NCI-H2081 treated with DMSO at 0.1 percent for 48 hours (cell line): ENCODE measurements at regions not wholly inside any gene's neighbourhood (a gene's known extent, or its start where the extent isn't known, plus 50 kb on each side); places are given as distances from the start of the nearest gene placed in this dataset.

Experiments
- DNase-seq: peaks from one replicate; lab custom pipeline; 2025; lab: John Stamatoyannopoulos, UW

DNA sequence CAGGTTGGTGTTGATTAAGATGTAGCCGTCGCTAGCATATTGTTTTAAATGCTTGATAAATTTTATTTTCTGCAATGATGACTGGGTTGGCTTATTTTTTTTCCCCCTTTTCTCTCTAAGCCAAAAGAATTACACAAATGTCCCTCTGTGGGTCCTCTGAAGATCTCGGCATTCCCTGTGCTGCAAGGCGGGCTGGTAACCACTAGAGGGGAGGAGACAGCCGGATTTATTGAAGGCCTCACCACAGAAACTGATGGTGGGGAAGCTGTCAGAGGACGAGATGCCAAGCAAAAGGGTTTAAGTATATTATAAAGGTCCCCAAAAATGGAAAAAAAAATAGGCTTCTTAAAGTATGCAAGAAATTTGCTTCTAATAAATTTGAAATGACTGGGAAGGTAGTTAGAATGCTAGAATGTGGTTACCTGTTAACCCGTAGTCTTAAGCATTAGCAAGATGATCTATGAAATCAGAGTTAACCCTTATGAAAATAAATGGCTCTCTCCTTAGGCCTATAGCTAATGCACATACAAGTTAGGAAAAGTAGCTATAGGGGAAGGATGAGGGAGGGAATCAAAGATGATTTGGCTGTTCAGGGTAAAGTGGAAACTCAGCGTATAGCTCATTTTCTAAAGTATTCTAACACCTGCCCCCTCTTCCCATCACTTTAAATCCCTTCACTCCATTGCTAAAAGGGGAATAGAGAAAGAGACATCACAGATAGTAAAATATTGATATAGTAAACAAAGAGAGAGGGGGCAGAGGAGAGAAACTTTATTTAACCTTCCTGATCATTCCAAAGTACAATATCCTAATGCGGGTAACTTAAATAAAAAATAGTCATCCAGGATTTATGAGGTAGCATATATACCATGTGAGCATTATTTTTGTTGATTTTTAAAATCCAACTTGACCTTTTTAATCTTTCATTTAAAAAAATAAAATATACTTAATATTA lies 894.5 kb upstream of the POU3F3 start:
- DNase-seq: no peak

- DNase-seq: no peak
Observed at GRCh38 chr2:103960129-103960513, 893.8 kb upstream of the POU3F3 start.

DNA sequence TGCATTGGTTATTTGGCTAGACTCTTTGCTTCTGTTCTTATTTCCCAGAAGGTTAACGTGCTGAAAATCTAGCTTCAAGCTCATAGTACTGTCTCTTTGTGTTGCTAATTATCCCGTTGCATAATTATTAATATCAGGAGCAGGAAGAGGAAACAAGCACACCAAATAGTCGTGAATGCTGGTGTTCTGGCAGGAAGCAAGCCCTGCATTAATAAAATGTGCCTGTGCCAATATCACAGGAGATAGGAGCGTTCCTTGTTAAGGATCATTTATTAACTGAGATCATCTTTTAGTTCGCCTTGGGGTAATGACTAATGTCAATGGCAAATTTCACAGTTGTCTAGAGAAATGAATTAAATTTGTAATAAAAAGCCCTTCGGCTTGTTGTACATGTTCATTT lies 893.0 kb upstream of the POU3F3 start:
- DNase-seq: no peak

- DNase-seq: no peak
Observed at GRCh38 chr2:103961862-103962261, 892.1 kb upstream of the POU3F3 start.

- DNase-seq: no peak
Observed at GRCh38 chr2:103962670-103963069, 891.2 kb upstream of the POU3F3 start.

DNA sequence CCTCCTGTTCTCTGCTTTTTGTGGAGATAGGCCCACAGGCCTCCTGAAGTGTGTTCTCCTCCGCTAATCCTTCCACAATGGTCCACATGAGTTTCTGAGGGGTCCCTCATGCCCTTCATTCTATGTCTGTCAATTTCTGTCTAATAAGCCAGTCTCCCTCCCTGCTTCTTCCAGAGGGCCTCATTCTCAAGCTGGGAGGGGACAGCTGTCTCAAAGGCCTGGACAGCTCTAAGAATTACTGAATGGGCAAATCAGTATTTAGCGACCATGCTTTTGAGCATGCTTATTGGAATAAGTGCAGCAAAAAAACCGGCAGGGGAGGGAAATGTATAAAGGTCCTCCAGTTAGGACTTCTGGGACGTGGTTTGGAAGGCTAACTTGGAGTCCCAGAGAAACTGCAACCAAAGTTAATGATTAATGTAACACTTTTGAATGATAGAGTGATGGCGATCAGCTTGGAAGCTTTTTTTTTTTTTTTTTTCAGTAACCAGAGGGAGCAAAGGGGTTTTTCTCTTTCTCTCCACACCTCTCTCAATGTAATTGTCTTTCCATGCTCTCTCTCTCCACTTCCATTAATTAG lies 890.7 kb upstream of the POU3F3 start:
- no peak for DNase-seq

DNA sequence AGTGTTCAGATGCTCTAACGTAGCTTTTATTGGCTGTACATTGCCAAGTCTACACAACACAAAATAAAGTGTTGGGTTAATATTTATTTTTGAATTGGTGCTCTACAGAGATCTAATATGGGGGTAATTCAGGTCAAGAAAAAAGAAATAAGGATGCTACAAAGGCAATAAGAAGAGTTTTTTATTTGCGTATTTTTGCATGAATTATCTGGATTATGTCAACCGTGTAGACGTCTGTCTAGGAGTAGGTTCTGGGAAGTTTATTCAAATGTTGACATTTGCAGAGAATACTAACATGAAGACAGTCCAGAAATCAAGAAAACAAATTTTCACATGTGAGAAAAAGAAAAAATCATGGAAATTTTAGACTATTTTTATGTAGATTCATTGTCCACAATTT lies 876.7 kb upstream of the POU3F3 start:
- no peak for DNase-seq

- DNase-seq: no peak
Observed at GRCh38 chr2:103977668-103978067, 876.2 kb upstream of the POU3F3 start.

- DNase-seq: no peak
Observed at GRCh38 chr2:103980401-103980800, 873.5 kb upstream of the POU3F3 start.

DNA sequence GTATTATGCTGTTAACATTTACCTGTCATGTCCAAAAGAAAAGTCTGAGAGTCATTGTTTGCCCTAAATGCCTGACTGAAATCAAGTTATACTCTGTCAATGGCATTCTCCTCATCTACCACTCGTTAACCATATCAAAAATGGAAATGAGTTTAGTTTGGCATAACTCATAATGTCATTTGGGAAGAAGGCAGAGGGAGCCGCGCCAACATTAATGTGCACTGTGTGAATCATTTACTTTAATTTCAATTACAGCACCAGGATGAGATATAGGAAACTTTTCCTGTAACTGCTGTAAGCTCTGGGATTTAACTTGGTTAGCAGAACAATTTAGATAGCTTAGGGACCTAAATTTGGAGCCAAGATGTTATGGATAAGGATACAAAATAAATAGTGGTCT lies 871.2 kb upstream of the POU3F3 start:
- no peak for DNase-seq

GRCh38 chr2:103986001-103986400 lies 867.9 kb upstream of the POU3F3 start:
- DNase-seq: no peak

DNA sequence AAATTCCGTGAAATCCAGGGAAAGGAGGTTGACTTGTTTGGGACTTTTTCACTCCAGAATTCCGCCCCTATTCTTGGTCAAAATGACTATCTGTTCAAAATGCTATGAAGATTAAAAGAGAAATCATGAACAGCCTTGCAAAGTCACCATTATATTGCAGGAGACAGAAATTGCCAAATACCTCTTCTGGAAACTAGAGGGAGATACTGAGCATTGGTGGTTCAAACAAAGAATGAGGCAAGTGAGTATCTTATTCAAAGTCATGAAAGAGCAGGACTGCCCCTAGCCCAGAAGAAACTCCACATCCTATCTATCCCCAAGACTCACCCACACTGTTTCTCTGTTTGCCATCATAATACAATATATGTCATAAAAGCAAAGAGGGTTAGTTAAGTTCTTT lies 862.3 kb upstream of the POU3F3 start:
- no peak for DNase-seq

DNA sequence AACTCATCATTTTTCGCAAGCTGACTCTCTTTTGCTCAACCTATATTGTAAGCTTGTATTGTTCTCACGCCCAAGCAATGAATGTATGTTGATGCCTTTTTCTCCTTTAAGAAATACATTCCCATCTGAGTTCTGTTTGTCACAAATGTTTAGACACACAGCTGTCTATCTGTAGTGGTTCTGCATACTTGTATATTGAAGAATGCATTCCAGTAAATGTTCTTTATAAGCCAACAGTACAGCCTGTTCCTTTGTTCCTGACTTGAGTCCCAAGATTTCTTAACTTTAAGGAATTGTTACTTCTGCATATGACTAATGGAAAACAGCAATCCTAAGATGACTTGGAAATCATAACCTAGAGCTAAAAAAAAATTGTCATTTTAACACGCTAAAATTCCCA lies 849.1 kb upstream of the POU3F3 start:
- no peak for DNase-seq

DNA sequence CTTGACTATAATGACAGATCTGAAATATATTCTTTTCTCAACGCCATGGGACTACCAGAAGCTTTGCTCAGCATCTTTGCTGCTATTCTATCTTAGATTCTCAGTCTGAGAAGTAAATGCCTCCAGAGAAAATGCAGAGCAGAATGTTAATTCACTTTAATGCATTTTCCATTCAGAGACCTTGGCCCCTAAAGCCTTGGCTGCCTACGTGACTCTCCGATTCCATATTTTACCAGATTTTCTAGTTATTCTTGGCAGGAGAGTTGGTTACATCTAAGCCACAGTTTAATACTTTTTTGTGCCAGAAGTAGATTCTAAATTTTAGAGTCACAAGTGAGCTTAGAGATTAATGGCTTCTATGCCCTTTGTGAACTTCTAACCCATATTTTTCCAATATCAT lies 837.1 kb upstream of the POU3F3 start:
- DNase-seq: no peak

- DNase-seq: no peak
Observed at GRCh38 chr2:104023306-104023705, 830.6 kb upstream of the POU3F3 start.

DNA sequence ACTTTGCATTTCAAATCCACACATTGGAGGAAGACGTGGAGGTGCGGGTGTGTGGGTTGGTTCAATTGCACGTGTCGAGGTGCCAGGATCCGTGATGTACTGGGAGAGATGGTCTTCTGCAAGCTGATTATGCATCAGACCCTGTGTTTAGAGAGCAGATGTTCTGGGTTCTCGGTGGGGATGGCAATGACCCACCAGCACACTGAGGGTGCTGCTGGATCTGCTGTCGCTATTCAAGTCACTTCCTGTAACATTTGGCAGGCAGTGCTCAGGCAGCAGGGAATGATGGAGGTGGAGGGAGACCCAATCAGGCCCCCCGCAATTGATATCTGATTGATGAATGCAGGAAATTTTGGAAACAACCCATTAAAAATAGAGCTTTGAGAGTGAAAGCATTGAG lies 830.1 kb upstream of the POU3F3 start:
- no peak for DNase-seq

- no peak for DNase-seq
Observed at GRCh38 chr2:104025295-104025694, 828.6 kb upstream of the POU3F3 start.

DNA sequence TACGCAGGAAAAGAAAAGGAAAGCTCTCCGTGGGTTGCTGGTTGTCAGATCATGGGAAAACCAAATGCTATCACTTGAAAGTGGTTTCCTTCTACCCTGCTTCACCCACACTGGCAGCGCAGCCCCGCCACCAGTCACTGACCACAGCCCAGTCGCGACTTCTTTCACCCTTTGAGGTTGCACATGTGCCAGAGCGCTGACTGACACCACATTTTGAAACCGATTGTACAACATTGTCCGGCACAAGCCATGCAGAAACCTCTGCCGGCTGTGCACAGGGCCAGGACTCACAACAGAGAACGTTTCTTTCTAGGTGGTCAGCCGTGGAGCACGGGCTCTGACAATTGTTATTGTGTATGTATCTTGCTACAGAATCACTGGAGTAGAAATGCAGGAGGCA lies 827.2 kb upstream of the POU3F3 start:
- DNase-seq: no peak

GRCh38 chr2:104027321-104027720 lies 826.6 kb upstream of the POU3F3 start:
- DNase-seq: no peak

- no peak for DNase-seq
Observed at GRCh38 chr2:104028061-104028460, 825.9 kb upstream of the POU3F3 start.

- DNase-seq: no peak
Observed at GRCh38 chr2:104033399-104033798, 820.5 kb upstream of the POU3F3 start.

DNA sequence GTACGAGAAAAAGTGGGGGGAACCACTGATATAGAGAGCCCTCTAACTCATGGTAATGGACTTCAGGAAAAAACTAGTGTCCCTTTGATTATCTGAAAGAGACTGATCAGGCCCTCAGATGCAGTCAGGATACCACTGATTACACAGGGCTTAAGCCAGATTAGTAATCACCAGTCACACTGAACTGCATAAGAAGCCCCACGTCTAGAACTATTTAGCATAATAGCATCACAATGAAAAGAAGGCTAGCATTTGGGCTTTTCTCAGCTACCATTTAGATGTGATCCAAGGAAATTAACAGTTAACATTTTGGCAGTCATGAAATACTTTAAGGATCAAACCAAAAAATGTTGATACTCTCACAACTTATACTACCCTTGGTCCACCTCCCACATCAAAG lies 813.1 kb upstream of the POU3F3 start:
- DNase-seq: no peak

GRCh38 chr2:104041351-104041750 lies 812.6 kb upstream of the POU3F3 start:
- DNase-seq: no peak

GRCh38 chr2:104043864-104044263 lies 810.1 kb upstream of the POU3F3 start:
- no peak for DNase-seq
